ENCODE measurements at regions not wholly inside any gene's neighbourhood (a gene's known extent, or its start where the extent isn't known, plus 50 kb on each side); places are given as distances from the start of the nearest gene placed in this dataset.

DNA sequence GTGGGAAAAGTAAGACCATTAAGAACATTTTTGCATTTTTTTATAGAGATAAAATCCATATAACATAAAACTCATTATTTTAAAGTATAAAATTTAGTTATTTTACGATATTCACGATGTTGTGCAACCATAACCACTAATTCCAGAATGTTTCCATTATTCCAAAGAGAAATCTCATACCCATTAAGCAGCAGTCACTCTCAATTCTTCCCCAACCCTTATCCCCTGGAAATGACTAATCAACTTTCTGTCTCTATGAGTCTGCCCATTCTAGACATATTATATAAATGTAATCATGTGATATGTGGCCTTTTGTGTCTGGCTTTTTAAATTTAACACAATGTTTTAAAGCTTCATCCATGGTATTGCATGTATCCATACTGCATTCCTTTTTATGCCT is 115.6 kb upstream of the ADAMTSL1 start:
- no peak for DNase-seq

DNA sequence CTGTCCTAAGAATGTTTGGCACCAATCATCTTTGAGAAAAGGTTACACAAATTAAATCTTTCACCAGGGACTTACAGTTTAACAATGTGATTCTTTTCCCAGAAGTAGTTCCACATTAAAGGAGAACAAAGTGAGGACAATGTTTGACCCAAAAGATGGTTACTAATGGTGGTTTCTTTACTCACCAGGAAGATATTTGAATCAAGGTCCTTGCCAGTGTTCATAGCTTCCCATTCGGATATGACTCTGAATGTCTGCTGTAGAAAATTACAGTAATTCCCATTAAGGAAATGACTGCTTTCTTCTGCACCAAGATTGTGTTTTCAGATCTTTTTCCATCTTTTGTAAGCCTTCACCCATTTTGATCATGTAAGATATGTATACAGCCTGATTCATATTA is 114.6 kb upstream of the ADAMTSL1 start:
- no peak for DNase-seq

DNA sequence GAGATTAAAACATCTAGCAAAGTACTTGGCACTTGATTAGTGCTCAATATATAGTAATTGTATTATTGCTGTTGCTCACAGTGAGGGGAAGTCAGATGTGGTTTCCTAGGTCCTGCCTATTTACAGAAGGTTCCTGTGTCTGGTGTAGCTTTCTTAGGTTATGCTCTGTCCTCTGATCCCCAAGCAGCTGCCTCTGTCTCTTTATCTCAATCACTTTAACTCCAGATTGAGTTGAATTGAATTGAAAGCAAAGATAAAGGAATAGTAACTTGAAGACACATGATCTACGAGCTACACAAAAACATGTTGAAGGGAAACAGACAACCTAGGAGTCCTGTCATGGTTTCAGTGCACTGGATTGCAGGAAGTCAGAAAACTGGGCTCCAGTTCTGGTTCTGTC is 113.9 kb upstream of the ADAMTSL1 start:
- no peak for DNase-seq

DNA sequence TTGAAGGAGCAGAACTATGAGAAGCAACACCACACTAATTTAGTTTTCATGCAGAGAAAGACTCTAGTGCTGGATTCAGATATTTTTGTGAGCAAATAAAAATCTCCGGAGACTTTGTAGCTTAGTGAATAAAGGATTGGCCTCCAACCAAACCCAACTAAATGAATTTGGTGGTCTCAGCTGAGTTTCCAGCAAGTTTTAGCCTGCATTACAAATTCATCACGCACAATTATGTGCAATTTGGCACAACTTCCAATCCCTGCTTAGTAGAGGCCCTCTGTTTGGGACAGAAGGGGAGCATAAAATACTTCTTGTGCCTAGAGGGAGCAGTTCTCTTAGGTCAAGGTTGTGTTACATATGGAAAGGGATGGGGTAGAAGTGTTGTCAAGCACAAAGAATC is 112.3 kb upstream of the ADAMTSL1 start:
- no peak for DNase-seq

GRCh38 chr9:18362166-18362565 is 111.8 kb upstream of the ADAMTSL1 start:
- DNase-seq = no peak

DNA sequence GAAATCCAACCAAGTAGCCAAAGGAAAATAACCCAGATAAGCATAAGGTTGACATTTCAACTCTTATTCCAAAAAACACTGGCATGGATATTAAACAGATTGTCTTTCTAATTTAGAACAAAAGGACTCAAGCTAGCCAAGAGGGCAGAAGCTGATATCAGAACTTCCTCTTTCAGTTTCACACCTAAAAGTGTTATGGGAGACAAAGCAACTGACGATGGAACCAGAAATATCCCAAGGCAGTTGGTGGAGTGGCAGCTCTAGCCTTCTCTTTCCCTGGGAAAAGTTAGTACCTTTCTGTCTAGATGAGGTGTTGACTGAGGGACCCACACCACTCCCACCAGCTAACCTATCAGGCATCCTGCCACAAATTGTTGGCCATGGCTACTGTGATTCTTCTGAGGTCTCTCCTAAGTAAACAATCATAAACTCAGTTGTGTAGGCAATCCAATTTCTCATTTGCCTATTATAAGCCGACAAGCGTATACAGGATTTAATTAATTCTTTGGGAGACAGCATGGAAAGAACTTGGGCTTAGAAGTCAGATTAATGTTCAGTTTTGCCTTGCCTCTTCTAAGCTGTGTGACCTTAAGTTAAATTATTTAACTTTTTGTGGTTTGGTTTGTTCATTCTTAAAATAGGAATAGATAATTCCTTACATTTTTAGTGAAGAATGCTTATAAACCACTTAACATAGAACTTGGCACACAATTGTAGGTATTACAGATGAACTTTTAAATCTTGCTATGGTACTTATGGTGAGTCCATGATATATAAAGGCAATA is 110.9 kb upstream of the ADAMTSL1 start:
- DNase-seq = no peak

DNA sequence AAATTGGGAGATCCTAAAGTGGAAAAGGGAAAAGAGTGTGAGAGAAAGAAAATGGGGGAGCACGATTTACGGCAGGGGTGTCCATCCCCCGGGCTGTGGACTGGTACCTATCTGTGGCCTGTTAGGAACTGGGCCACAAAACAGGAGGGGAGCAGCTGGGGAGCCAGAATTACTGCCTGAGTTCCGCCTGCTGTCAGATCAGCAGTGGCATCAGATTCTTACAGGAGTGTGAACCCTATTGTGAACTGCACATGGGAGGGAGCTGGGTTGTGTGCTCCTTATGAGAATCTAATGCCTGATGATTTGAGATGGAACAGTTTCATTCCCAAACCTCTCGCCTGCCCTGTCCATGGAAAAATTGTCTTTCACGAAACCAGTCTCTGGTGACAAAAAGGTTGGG is 108.3 kb upstream of the ADAMTSL1 start:
- DNase-seq = no peak

- no peak for DNase-seq
Measured at GRCh38 chr9:18366184-18366583, 107.8 kb upstream of the ADAMTSL1 start.

DNA sequence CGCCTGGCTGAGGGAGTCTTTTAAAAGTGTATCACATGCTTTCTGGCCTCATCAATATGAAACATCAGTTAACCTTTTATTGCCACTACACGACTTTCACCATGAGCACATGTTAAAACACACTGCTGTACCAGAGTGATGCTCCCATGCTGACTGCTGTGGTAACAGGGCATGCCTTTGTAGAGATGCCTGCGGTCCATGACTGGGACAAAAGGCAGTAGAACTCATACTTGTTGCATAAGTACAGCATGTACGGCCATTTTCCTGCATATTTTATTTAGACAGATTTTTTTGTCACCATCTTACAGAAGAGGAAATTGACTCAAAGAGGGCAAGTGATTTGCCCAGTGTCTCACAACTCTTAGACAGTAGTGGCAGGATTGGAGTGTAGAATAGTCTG is 105.7 kb upstream of the ADAMTSL1 start:
- DNase-seq = no peak

DNA sequence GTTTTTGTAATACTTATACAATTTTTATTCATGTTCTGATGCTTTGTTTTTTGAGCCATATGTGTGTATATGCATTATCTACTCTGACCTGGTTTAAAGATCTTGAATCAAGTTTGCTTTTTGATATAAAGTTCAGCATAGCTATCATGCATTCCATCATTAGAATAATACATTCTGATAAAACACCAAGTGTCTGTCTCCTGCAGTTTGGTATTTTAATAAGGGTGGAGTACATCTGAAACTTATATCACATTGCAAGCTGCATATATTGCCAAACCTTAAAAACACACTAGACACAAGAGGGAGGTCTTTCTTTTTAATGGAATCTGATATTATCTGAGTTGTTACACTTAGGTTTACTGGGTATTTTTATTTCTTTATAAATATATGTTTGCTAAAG is 102.8 kb upstream of the ADAMTSL1 start:
- no peak for DNase-seq

DNA sequence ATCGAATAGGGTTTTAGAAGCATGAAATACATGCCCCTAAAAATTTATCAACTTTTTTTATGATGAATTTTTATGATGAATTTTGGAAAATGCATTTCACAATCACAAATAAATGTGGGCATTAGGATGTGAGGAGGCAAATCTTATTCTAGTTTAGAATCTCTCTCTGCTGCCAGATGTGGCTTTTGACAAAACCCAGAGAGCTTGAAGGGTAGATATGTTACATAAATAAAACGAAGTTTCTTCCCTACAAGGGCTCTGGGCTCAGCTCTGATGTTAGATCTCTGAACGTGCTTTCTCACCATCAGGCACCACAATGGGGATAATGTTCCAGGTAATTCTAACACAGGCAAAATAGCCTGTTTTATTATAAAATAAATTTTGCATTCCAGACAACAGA is 102.3 kb upstream of the ADAMTSL1 start:
- DNase-seq = no peak

GRCh38 chr9:18379073-18379811 is 94.7 kb upstream of the ADAMTSL1 start:
- DNase-seq = no peak

- DNase-seq = no peak
Measured at GRCh38 chr9:18382243-18382642, 91.7 kb upstream of the ADAMTSL1 start.

- DNase-seq = no peak
Measured at GRCh38 chr9:18384066-18384465, 89.9 kb upstream of the ADAMTSL1 start.

DNA sequence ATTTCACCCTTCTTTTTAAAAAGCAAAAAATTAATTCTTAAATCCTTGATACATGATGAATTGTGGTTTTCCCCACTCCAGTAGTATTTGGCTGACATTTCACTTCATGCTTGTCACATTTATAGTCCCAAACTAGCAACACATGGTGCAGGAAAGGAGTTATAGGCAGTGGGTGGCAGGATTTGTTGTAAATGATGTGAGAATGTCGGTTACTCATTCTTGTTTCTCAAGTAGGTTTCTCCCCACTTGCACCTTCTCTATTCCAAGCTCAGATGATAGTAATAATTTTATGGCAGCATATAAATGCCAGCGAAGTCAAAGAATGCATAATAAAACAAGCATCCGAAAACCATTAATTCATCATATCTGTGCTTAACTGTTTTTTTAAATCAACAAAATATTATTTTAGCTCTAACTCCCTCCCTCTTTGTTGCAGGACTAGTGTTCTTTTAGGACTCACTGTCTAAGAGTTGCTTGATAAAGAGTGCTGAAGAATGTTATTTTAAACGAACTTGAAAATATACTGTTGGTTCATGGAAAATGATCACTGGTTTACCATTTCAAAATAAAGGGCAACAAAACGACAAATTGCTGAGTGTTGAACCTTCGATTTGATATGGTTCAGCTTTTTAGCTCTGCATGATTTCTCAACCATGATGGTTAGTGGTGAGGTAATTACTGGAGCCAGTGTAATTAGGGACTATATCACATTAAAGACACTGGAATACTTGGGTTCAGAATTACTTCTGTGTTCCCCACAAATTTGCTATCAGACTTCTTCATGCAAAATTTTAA is 88.1 kb upstream of the ADAMTSL1 start:
- DNase-seq = no peak

GRCh38 chr9:18390393-18390792 is 83.6 kb upstream of the ADAMTSL1 start:
- peak; percentile 64 for DNase-seq

DNA sequence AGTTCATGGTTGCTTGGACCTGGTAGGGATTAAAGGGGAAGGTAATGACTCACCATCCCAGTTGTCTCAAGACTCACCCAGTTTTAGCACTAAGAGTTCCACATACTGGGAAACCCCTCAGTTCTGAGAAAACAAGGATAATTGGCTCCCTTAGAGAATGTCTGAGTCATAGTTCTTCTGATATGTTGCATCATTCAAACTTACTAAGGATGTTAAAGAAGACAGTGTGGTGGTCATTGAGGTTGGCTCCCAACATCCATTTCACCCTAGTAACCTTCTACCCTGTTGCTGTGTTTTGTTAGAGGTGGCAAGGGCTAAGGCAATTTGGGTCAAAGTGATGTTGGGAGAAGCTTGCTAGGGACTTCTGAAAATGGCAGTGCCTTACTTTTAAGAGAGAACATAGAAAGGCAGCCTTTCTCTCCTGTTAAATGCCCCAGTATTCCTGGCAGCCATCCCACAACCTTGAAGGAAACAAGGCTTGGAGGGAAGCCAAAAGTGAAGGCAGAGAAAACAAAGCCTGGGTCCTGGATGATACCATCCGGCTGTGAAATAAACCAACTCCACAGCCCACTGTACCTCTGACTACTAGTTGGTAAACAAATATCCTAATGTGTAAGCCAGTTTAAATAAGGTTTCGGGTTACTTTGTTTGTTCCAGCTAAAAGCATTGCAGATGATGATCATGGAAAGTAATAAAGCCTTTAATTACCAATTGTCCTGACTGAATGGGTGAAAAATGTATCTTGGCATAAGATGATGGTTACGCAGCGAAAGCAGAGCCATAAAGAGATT is 80.4 kb upstream of the ADAMTSL1 start:
- peak; percentile 99 for DNase-seq

DNA sequence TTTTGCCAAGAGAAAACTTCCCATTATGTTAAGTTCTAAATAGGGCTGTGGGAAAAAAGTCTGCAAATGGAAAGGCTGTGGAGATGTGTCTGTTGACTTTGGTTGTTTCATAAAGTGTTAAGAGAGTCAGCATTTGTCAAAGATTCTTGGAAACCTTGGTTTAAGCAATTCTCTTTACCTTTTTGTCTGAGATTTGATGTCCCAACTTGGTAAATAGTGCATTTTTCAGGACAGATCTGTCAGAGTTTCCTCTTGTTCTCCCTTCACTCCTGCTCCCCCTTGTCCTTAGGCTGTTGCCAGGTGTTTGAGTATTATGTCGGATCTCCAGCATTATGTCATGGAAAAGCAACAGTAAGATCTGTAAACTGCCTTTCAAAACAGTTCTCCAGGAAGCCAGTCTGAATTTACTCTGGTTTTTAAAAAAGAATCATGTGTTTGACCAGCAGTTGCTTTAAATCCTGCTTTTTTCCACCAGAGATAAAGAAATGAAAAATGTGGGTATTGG is 79.1 kb upstream of the ADAMTSL1 start:
- peak; percentile 55 for DNase-seq

DNA sequence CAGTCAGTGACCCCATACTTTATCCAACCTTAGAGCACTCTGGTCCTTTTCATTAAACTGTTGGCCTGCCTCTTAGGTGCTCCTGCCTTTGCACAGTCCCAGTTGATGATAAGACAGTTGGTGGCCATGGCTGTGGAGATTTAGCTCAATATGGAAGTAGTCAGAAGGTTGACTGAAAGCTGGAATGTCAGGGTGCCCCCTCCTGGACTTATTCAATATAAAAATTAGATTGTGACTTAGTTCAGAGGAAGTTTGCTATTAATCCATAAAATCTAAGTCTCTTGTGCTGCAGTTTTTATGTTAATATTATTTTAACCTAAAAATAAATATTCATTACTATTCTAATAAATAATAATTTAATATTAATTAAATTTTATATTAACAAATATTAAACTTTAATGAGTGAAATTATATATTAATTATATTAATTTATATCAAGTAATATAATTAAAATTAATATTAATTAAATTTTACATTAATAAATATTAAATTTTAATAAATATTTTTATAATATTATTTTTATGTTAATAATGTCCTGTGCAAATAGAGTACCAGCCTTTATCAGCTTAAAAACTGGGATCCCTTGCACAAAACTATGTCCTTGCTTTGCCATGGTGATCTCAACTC is 77.7 kb upstream of the ADAMTSL1 start:
- peak; percentile 54 for DNase-seq

DNA sequence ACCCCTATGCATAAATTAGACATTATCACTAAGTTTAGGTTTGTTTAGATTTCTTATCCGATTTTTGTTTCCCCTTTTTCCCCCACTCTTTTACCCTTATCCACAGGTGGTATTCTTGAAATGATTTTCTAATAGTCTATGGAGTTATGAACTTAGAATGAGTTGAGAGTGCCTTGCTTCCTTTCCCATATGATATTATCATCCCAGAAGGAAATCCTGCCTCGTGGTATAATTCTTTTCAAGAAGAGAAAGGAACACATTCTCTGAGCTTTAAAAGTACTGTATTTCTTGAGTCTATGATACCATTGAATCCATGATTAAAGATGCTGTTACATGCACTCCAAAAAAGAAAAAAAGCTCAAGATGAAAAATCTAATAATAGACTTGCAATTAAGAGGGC is 76.9 kb upstream of the ADAMTSL1 start:
- DNase-seq = no peak

- DNase-seq = peak; percentile 64
Measured at GRCh38 chr9:18398038-18398437, 75.9 kb upstream of the ADAMTSL1 start.

GRCh38 chr9:18404434-18405029 is 69.4 kb upstream of the ADAMTSL1 start:
- DNase-seq = no peak

Measured in NCI-H345 (cell line).